ENCODE measurements at regions not wholly inside any gene's neighbourhood (a gene's known extent, or its start where the extent isn't known, plus 50 kb on each side); places are given as distances from the start of the nearest gene placed in this dataset.

DNA sequence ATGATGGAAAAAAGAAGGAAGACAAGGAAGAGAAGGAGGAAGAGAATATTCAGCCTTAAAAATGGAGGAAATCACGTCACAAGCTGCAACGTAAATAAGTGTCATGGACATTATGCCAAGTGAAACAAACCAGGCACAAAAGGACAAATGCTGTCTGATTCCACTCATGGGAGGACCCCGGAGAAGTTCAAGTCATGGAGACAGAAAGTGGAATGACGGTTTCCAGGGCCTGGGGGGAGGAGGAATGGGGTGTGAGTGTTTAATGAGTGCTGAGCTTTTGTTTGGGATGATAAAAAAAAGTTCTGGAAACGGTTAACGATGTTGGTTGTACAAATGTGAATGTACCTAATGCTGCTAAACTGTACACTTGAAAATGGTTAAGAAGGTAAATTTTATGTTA, 439.5 kb downstream of the GADD45G start:
- no peak for DNase-seq
- TF ChIP-seq, protein P1, sequence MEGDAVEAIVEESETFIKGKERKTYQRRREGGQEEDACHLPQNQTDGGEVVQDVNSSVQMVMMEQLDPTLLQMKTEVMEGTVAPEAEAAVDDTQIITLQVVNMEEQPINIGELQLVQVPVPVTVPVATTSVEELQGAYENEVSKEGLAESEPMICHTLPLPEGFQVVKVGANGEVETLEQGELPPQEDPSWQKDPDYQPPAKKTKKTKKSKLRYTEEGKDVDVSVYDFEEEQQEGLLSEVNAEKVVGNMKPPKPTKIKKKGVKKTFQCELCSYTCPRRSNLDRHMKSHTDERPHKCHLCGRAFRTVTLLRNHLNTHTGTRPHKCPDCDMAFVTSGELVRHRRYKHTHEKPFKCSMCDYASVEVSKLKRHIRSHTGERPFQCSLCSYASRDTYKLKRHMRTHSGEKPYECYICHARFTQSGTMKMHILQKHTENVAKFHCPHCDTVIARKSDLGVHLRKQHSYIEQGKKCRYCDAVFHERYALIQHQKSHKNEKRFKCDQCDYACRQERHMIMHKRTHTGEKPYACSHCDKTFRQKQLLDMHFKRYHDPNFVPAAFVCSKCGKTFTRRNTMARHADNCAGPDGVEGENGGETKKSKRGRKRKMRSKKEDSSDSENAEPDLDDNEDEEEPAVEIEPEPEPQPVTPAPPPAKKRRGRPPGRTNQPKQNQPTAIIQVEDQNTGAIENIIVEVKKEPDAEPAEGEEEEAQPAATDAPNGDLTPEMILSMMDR (IDR thresholded peaks at IDR 0.05; ENCODE audit: partially characterized antibody, unreplicated experiment) = no peak
- Mint-ChIP-seq H3K27me3 (ENCODE audit: unreplicated experiment) (peaks cover 3% of the 10 kb centered on the region), H3K9me3 (ENCODE audit: unreplicated experiment) (peaks cover 3% of the 10 kb centered on the region), H3K4me3 (ENCODE audit: unreplicated experiment) (no peak overlapping the region), H3K4me1 (ENCODE audit: low read depth, unreplicated experiment) (no peaks in the 10 kb centered on the region), H3K27ac (ENCODE audit: unreplicated experiment) (no peak overlapping the region), H3K36me3 (ENCODE audit: unreplicated experiment) (peaks cover 6% of the 10 kb centered on the region)

DNA sequence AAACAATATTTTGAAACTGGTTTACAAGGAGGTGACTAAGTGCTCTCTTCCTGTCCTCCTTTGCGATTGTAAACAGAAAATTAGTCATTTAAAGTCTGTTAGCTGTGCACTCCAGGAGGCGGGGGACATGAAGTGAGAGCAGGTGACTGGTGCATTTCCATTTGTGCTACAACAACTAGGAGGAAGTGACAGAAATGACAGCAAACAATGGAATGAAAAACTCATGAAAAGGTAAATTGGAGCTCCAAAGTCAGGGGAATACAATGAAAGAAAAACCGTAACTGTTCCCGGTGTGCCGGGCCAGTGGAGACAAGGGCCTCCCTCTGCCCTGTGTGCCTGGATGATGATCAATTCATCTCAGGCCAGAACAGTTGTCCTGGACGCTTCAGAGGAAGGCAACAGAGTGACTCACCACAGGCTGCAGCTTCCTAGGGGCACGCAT, 439.9 kb downstream of the GADD45G start:
- H3K36me3 Mint-ChIP-seq (ENCODE audit: unreplicated experiment) = peaks cover 9% of the 10 kb centered on the region
- H3K9me3 Mint-ChIP-seq (ENCODE audit: unreplicated experiment) = peaks cover 3% of the 10 kb centered on the region
- H3K27me3 Mint-ChIP-seq (ENCODE audit: unreplicated experiment) = peaks cover under 1% of the 10 kb centered on the region
- TF ChIP-seq, protein P1 (IDR thresholded peaks at IDR 0.05; ENCODE audit: partially characterized antibody, unreplicated experiment) = no peak
- H3K4me1 Mint-ChIP-seq (ENCODE audit: low read depth, unreplicated experiment) = no peaks in the 10 kb centered on the region
- no peak overlapping the region for H3K27ac Mint-ChIP-seq (ENCODE audit: unreplicated experiment)
- H3K4me3 Mint-ChIP-seq (ENCODE audit: unreplicated experiment) = no peak overlapping the region
- DNase-seq = no peak

DNA sequence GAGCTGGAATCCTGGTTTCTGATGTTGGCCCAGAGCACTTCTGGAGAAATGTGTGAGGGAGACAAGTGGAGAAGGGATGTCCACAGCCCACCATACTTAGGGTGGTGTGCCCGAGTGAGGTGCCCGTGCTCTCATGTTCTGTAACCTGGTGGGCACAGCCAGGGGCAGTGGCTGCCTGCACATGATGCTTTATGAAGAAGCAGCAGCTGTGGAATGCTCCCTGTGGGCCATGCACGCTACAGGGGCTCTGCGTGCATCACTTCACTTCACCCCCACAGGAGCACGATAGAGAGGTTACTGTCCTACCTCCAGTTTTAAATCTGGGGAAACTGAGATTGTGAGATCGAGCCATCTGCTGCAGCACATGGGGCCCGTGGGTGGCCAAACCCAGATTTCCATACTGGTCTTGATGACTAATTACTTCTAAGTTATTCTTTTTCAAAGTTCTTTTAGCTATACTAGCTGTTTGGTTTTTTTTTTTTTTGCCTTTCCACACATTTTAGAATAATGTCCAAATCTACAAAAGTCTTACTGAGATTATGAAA, 441.6 kb downstream of the GADD45G start:
- H3K9me3 Mint-ChIP-seq (ENCODE audit: unreplicated experiment) = no peaks in the 10 kb centered on the region
- H3K36me3 Mint-ChIP-seq (ENCODE audit: unreplicated experiment) = peaks cover 9% of the 10 kb centered on the region
- TF ChIP-seq, protein P1 (IDR thresholded peaks at IDR 0.05; ENCODE audit: partially characterized antibody, unreplicated experiment) = no peak

DNA sequence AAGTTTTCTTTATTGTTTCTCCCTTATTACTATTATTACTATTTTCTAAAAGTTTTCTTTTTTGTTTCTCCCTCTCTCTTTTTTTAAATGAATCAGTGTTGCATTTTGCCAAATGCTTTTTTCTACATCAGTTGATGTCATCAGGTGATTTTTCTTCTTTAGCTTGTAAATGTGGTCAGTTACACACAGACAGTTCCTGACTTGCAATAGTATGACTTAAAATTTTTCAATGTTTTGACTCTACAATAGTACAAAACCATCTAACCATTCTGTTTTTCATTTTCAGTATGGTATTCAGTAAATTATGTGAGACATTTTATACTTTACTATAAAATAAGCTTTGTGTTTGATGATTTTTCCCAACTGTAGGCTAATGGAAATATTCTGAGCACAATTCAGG, 443.0 kb downstream of the GADD45G start:
- TF ChIP-seq, protein P1 (IDR thresholded peaks at IDR 0.05; ENCODE audit: partially characterized antibody, unreplicated experiment) = no peak
- H3K27me3 Mint-ChIP-seq (ENCODE audit: unreplicated experiment) = no peaks in the 10 kb centered on the region
- H3K27ac Mint-ChIP-seq (ENCODE audit: unreplicated experiment) = no peak overlapping the region
- no peaks in the 10 kb centered on the region for H3K9me3 Mint-ChIP-seq (ENCODE audit: unreplicated experiment)
- no peak overlapping the region for H3K4me3 Mint-ChIP-seq (ENCODE audit: unreplicated experiment)
- no peak for DNase-seq
- H3K36me3 Mint-ChIP-seq (ENCODE audit: unreplicated experiment) = peaks cover 9% of the 10 kb centered on the region
- H3K4me1 Mint-ChIP-seq (ENCODE audit: low read depth, unreplicated experiment) = no peaks in the 10 kb centered on the region

More for the DNA sequence above, 441.6 kb downstream of the GADD45G start:
- Mint-ChIP-seq H3K4me1 (ENCODE audit: low read depth, unreplicated experiment) (no peaks in the 10 kb centered on the region), H3K4me3 (ENCODE audit: unreplicated experiment) (no peak overlapping the region), H3K27ac (ENCODE audit: unreplicated experiment) (no peak overlapping the region), H3K27me3 (ENCODE audit: unreplicated experiment) (no peaks in the 10 kb centered on the region)
- no peak for DNase-seq

DNA sequence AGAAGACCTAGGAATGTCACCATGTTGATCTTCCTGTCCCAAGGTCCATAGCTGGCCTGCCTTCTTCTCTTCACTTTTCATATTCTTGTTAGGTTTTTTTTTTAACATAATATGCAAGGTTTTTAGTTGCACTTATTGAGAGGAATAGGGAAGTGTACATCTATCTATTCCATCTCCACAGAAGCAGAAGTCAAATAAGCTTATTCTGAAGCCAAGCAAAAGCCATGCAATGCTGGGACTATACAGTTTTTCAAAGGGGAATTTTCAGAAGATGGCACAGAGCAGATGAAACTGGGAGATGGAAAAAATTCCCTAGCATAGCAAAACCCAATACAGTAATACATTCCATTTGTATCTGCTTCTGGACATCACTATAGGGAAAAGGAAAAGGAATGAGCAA, 447.6 kb downstream of the GADD45G start:
- no peak for DNase-seq
- TF ChIP-seq, protein P1 (IDR thresholded peaks at IDR 0.05; ENCODE audit: partially characterized antibody, unreplicated experiment) = no peak
- H3K27ac Mint-ChIP-seq (ENCODE audit: unreplicated experiment) = no peak overlapping the region

More for the DNA sequence above, 447.6 kb downstream of the GADD45G start:
- Mint-ChIP-seq H3K9me3 (ENCODE audit: unreplicated experiment) (no peaks in the 10 kb centered on the region), H3K27me3 (ENCODE audit: unreplicated experiment) (no peaks in the 10 kb centered on the region), H3K4me3 (ENCODE audit: unreplicated experiment) (no peak overlapping the region), H3K4me1 (ENCODE audit: low read depth, unreplicated experiment) (no peaks in the 10 kb centered on the region), H3K36me3 (ENCODE audit: unreplicated experiment) (peaks cover 19% of the 10 kb centered on the region)

Data from glutamatergic neuron (in vitro differentiated cells).